Stimulated activated effector memory CD8-positive, alpha-beta T cell treated with anti-CD3 and anti-CD28 coated beads, Interleukin-12 subunit alpha, Interleukin-12 subunit beta, amount 100 ng/mL, for 72 hours (primary cell): ENCODE measurements at regions not wholly inside any gene's neighbourhood (a gene's known extent, or its start where the extent isn't known, plus 50 kb on each side); places are given as distances from the start of the nearest gene placed in this dataset.
"Not testable (repeated sequence)": the region's sequence is repeated elsewhere in the genome, so short reads cannot be mapped to it uniquely, and the experiment has no call there.

ENCODE experiments used
- ATAC-seq: fragments of 150-1000 bp; cut with Tn5 transposase; 2 replicates; pipeline ENCODE4 v1.10.0; 2021
- DNase-seq, 2 donors: peaks; one replicate each; pipeline ENCODE4 v3.0.0; 2021 to 2022; ENCODE audit warnings: low spot score in 2 of 2
- H3K27ac Mint-ChIP-seq: one replicate; pipeline ENCODE4 v1.8.0; 2022; ENCODE audit warnings: mild to moderate bottlenecking, mixed read lengths
- H3K36me3 Mint-ChIP-seq: one replicate; pipeline ENCODE4 v1.8.0; 2022; ENCODE audit warnings: mild to moderate bottlenecking, mixed read lengths
- H3K4me1 Mint-ChIP-seq: one replicate; pipeline ENCODE4 v1.8.0; 2022; ENCODE audit warnings: mixed read lengths
- H3K4me3 Mint-ChIP-seq: one replicate; pipeline ENCODE4 v1.8.0; 2022; ENCODE audit warnings: mild to moderate bottlenecking, mixed read lengths
- H3K9me3 Mint-ChIP-seq: one replicate; pipeline ENCODE4 v1.8.0; 2022; ENCODE audit warnings: mixed read lengths

GRCh38 chrX:155745792-155746191 lies 133.0 kb upstream of the TMLHE start:
- Mint-ChIP-seq H3K27ac (no peak overlapping the region), H3K4me3 (no peak overlapping the region), H3K9me3 (peaks cover 6% of the 10 kb centered on the region), H3K36me3 (no peaks in the 10 kb centered on the region), H3K4me1 (no peaks in the 10 kb centered on the region)
- no peak for DNase-seq
- ATAC-seq = no peak

DNA sequence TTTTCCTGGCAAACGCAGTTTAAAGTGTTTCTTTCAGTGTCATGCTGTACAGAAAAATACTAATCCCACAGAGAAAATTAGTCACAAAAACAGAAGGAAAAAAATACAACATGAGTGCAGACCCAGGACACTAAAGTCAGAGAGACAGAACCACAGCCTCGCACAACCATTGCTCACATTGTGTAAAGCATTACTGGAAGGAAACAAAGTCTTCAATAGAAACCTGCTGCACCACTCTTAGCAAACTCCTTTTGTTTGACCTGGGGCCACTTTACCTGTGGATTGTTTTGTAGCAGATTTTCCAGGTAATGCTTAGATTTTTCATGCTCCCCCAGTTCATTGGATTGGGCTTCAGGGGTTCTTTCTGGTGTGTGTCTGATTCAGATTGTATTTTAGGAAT lies 131.8 kb upstream of the TMLHE start:
- no peak for ATAC-seq
- no peak for DNase-seq
- Mint-ChIP-seq H3K36me3 (no peaks in the 10 kb centered on the region), H3K4me1 (no peaks in the 10 kb centered on the region), H3K9me3 (peaks cover 8% of the 10 kb centered on the region), H3K4me3 (no peak overlapping the region), H3K27ac (no peak overlapping the region)

DNA sequence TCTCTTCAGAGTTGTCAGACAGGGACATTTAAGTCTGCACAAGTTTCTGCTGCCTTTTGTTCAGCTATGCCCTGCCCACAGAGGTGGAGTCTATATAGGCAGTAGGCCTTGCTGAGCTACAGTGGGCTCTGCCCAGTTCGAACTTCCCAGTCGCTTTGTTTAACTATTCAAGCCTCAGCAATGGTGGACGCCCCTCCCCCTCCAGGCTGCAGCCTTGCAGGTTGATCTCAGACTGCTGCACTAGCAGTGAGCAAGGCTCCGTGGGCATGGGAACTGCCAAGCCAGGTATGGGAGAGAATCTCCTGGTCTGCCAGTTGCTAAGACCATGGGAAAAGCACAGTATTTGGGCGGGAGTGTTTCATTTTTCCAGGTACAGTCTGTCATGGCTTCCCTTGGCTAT lies 115.6 kb upstream of the TMLHE start:
- H3K4me3 Mint-ChIP-seq, DNase-seq, H3K36me3 Mint-ChIP-seq, H3K4me1 Mint-ChIP-seq, H3K27ac Mint-ChIP-seq, ATAC-seq: not testable (repeated sequence)
- H3K9me3 Mint-ChIP-seq = peaks cover 12% of the 10 kb centered on the region

- ATAC-seq = no peak
Measured at GRCh38 chrX:155718972-155719586, 106.3 kb upstream of the TMLHE start.

GRCh38 chrX:155715141-155715540 lies 102.4 kb upstream of the TMLHE start:
- Mint-ChIP-seq H3K4me3 (no peak overlapping the region), H3K27ac (no peak overlapping the region), H3K4me1 (no peaks in the 10 kb centered on the region), H3K9me3 (peaks cover 20% of the 10 kb centered on the region), H3K36me3 (no peaks in the 10 kb centered on the region)
- DNase-seq = no peak
- no peak for ATAC-seq

More at GRCh38 chrX:155718972-155719586, 106.3 kb upstream of the TMLHE start:
- H3K9me3 Mint-ChIP-seq = peaks cover 4% of the 10 kb centered on the region
- no peak overlapping the region for H3K4me3 Mint-ChIP-seq
- no peaks in the 10 kb centered on the region for H3K36me3 Mint-ChIP-seq
- DNase-seq = no peak
- H3K27ac Mint-ChIP-seq = no peak overlapping the region
- H3K4me1 Mint-ChIP-seq = no peaks in the 10 kb centered on the region

DNA sequence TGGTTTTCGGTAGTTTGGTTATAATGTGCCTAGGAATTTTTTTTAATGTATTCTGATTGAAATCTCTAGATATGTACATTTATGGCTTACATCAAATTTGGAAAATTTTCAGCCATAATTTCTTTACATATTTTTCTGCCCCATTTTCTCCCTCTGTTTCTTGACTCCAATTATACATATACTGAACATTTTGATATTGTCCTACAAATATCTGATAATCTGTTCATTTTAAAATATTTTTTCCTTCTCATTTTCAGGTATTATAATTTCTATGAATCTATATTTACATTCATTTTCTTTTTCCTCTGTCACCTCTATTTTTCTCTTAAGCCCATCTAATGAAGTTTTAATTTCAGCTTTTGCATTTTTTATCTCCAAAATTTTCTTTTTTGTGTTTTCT lies 82.7 kb upstream of the TMLHE start:
- no peaks in the 10 kb centered on the region for H3K9me3 Mint-ChIP-seq

DNA sequence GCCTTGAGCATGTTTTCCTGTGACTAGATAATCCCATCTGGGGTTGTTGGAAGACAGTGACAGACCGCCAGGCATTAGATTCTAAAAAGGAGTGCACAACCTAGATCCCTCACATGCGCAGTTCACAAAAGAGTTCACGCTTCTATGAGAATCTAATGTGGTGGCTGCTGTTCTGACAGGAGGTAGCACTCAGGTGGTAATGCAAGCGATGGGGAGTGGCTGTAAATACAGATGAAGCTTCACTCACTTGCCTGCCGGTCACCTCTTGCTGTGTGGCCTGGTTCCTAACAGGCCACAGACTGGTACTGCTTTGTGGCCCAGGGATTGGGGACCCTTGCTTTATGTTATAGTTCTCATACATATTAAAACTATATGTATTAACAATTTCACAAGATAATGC lies 81.9 kb upstream of the TMLHE start:
- Mint-ChIP-seq H3K36me3 (no peaks in the 10 kb centered on the region), H3K4me1 (no peaks in the 10 kb centered on the region), H3K9me3 (peaks cover 4% of the 10 kb centered on the region), H3K27ac (no peak overlapping the region), H3K4me3 (no peak overlapping the region)
- DNase-seq = no peak
- no peak for ATAC-seq

More for the DNA sequence above, 82.7 kb upstream of the TMLHE start:
- no peak for DNase-seq
- Mint-ChIP-seq H3K4me1 (no peaks in the 10 kb centered on the region), H3K4me3 (no peak overlapping the region), H3K36me3 (no peaks in the 10 kb centered on the region), H3K27ac (no peak overlapping the region)
- ATAC-seq = no peak

DNA sequence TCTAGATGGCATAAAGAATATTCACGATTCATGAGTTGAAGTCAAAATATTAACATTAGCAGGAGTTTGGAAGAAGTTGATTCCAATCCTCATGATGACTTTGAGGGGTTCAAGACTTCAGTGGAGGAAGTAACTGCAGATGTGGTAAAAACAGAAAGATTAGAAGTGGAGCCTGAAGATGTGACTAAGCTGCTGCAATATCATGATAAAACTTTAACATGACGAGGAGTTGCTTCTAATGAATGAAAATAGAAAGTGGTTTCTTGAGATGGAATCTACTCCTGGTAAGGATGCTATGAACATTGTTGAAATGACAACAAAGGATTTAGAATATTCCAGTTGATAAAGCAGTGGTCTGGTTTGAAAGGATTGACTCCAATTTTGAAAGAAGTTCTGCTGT lies 70.1 kb upstream of the TMLHE start:
- H3K4me3 Mint-ChIP-seq = no peak overlapping the region
- no peaks in the 10 kb centered on the region for H3K36me3 Mint-ChIP-seq
- H3K27ac Mint-ChIP-seq = no peak overlapping the region
- H3K9me3 Mint-ChIP-seq = no peaks in the 10 kb centered on the region
- ATAC-seq = no peak
- H3K4me1 Mint-ChIP-seq = no peaks in the 10 kb centered on the region
- DNase-seq = no peak

DNA sequence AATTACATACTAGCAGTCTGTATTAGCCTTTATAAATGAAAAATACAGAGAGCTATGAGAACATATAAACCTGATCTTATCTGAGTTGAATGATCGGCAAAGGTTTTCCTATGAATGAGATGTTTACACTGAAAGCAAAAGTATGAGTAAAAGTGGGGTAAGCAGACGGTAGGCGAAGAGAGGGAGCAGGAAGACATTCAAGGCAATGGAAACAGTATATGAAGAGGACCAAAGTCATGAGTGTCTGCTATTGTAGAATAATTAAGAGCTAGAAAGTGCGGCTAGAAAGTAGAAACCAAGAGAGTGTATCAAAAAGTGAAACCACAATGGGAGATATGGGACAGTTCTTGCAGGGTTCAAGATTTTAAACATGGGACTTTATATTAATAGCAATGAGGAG lies 67.0 kb upstream of the TMLHE start:
- Mint-ChIP-seq H3K9me3 (no peaks in the 10 kb centered on the region), H3K4me1 (no peaks in the 10 kb centered on the region), H3K36me3 (no peaks in the 10 kb centered on the region), H3K27ac (no peak overlapping the region), H3K4me3 (no peak overlapping the region)
- ATAC-seq (no peak), DNase-seq (no peak)

DNA sequence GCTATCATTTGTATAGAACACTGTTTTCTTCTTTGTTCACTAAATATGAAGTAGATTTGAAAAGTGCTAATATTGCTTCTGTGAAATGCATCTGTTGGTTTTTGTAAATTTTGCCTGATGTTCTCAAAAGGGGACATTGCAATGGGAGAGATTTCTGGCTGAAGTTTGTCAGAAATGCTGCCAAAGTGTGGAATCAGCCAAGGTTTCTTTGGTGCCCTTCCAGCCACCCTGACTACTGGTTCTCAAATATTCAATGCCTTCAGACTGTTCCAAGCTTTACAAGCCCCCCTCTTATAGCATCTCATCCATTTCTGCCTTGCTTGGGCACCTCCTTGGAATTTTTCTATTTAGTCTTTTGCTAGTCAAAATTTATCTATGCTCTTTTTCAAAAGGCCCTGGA lies 60.6 kb upstream of the TMLHE start:
- H3K27ac Mint-ChIP-seq = no peak overlapping the region
- no peaks in the 10 kb centered on the region for H3K4me1 Mint-ChIP-seq
- no peaks in the 10 kb centered on the region for H3K9me3 Mint-ChIP-seq
- no peak for DNase-seq
- H3K4me3 Mint-ChIP-seq = no peak overlapping the region
- ATAC-seq = no peak
- H3K36me3 Mint-ChIP-seq = no peaks in the 10 kb centered on the region

GRCh38 chrX:155666741-155667140 lies 54.0 kb upstream of the TMLHE start:
- no peak overlapping the region for H3K27ac Mint-ChIP-seq
- H3K9me3 Mint-ChIP-seq = no peaks in the 10 kb centered on the region
- DNase-seq = no peak
- H3K36me3 Mint-ChIP-seq = no peaks in the 10 kb centered on the region
- H3K4me3 Mint-ChIP-seq = no peak overlapping the region
- no peaks in the 10 kb centered on the region for H3K4me1 Mint-ChIP-seq
- no peak for ATAC-seq
